ENCODE measurements at regions not wholly inside any gene's neighbourhood (a gene's known extent, or its start where the extent isn't known, plus 50 kb on each side); places are given as distances from the start of the nearest gene placed in this dataset.
"Not testable (repeated sequence)": the region's sequence is repeated elsewhere in the genome, so short reads cannot be mapped to it uniquely, and the experiment has no call there.

GRCh38 chrX:140065961-140066662, 100.8 kb upstream of the CXorf66 start:
- DNase-seq (ENCODE audit: low spot score), result no peak

- no peak for DNase-seq (ENCODE audit: low spot score)
Observed at GRCh38 chrX:140064993-140065392, 99.7 kb upstream of the CXorf66 start.

- DNase-seq (ENCODE audit: low spot score), result peak; percentile 72
Observed at GRCh38 chrX:140057001-140057411, 91.7 kb upstream of the CXorf66 start.

GRCh38 chrX:140053846-140054245, 88.5 kb upstream of the CXorf66 start:
- DNase-seq (ENCODE audit: low spot score), result no peak

- DNase-seq (ENCODE audit: low spot score), result no peak
Observed at GRCh38 chrX:140050906-140051305, 85.6 kb upstream of the CXorf66 start.

GRCh38 chrX:140040386-140040785, 75.1 kb upstream of the CXorf66 start:
- no peak for DNase-seq (ENCODE audit: low spot score)

GRCh38 chrX:140038842-140039241, 73.5 kb upstream of the CXorf66 start:
- DNase-seq (ENCODE audit: low spot score), result no peak

GRCh38 chrX:140034916-140035315, 69.6 kb upstream of the CXorf66 start:
- DNase-seq (ENCODE audit: low spot score), result peak; percentile 2

GRCh38 chrX:140022482-140022881, 57.2 kb upstream of the CXorf66 start:
- no peak for DNase-seq (ENCODE audit: low spot score)

GRCh38 chrX:140019134-140019533, 53.8 kb upstream of the CXorf66 start:
- not testable (repeated sequence) for DNase-seq (ENCODE audit: low spot score)

Data from activated CD4-positive, alpha-beta T cell treated with anti-CD3 and anti-CD28 coated beads, Interleukin-2, Interleukin-4, amounts not matched to agents 100 ng/mL and 50 ng/mL, durations not matched to agents 16 hours and 8 hours (primary cell).